Calu3 (cell line): ENCODE measurements at regions not wholly inside any gene's neighbourhood (a gene's known extent, or its start where the extent isn't known, plus 50 kb on each side); places are given as distances from the start of the nearest gene placed in this dataset.
"Not testable (repeated sequence)": the region's sequence is repeated elsewhere in the genome, so short reads cannot be mapped to it uniquely, and the experiment has no call there.

Experiments
- BruUV-seq: library from RNA; stranded (reverse); fragments of 400-500 nt; replicated peaks from 2 replicates; lab custom pipeline; 2021; lab: Mats Ljungman, UMichigan
- CTCF ChIA-PET: fragments of 300-600 bp; sonication (Branson Sonifier 250); formaldehyde crosslinking; loops from one replicate; lab custom pipeline; 2022; ENCODE audit warnings: antibody characterized with exemption; lab: Charles Lee
- DNase-seq: peaks from one replicate; pipeline ENCODE4 v3.0.0; 2022
- H3K27ac Mint-ChIP-seq: one replicate; pipeline ENCODE4 v1.8.0; 2022; ENCODE audit warnings: mixed read lengths; ENCODE audit not compliant: unreplicated experiment
- H3K27me3 Mint-ChIP-seq: one replicate; pipeline ENCODE4 v1.8.0; 2022; ENCODE audit warnings: mixed read lengths; ENCODE audit not compliant: unreplicated experiment
- H3K36me3 Mint-ChIP-seq: one replicate; pipeline ENCODE4 v1.8.0; 2022; ENCODE audit warnings: mild to moderate bottlenecking, moderate library complexity, mixed read lengths; ENCODE audit not compliant: insufficient read depth, unreplicated experiment
- H3K4me1 Mint-ChIP-seq: one replicate; pipeline ENCODE4 v1.8.0; 2022; ENCODE audit warnings: mild to moderate bottlenecking, low read depth, mixed read lengths; ENCODE audit not compliant: unreplicated experiment
- H3K4me3 Mint-ChIP-seq: one replicate; pipeline ENCODE4 v1.8.0; 2022; ENCODE audit warnings: mild to moderate bottlenecking, low read depth, moderate library complexity, mixed read lengths; ENCODE audit not compliant: unreplicated experiment
- H3K9me3 Mint-ChIP-seq: one replicate; pipeline ENCODE4 v1.8.0; 2022; ENCODE audit warnings: low read depth, mixed read lengths; ENCODE audit not compliant: unreplicated experiment
- intact Hi-C: fragments of 100-400 bp; cut with micrococcal nuclease; formaldehyde crosslinking; loops from one replicate; pipeline ENCODE4 v1.10.0; 2022; ENCODE audit not compliant: unreplicated experiment
- TF ChIP-seq, protein P1 (sequence below): fragments of 200-600 bp; IDR thresholded peaks from one replicate; pipeline ENCODE4 v1.8.0; 2022; ENCODE audit warnings: antibody characterized with exemption; ENCODE audit not compliant: unreplicated experiment

DNA sequence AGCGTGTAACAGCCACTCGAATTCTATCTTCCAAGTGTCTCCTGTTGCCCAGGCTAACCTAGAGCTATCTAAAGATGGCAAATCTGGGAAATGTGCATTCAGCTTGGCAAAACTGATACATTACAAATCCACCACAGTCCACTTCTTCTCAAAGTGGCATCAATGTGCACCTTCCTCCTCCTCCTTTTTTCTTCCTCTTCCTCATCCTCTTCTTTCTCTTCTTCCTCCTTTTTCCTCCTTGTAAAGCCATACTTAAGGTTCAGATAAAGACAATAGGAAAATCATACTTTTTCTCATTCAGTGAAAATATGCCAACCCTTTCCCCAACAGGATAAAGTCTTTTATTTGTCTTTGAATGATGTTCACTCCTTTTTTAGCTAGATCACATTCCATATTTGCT, 79.2 kb downstream of the PPIAL4G start:
- intact Hi-C loops, H3K9me3 Mint-ChIP-seq, DNase-seq, CTCF ChIA-PET, H3K4me1 Mint-ChIP-seq, H3K4me3 Mint-ChIP-seq, BruUV-seq, H3K27me3 Mint-ChIP-seq: not testable (repeated sequence)
- H3K27ac Mint-ChIP-seq, result peak overlapping the region; percentile 12
- peaks cover 18% of the 10 kb centered on the region for H3K36me3 Mint-ChIP-seq

DNA sequence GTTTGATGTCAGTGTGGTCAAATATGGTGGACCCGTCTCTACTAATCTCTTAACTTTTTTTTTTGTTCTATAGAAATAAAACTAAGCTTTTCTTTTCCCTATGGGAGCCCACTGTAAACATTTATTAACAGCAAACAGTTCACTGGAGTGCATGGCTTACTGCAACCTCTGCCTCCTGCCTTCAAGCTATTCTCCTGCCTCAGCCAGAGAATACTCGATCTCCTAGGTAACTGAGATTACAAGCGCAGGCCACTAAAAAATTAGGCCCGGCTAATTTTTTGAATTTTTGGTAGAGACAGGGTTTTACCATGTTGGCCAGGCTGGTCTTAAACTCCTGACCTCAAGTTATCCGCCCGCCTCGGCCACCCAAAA, 80.0 kb downstream of the PPIAL4G start:
- Mint-ChIP-seq H3K4me3 (peak overlapping the region; percentile 81), H3K27ac (peak overlapping the region; percentile 86), H3K36me3 (peaks cover 18% of the 10 kb centered on the region)
- BruUV-seq, H3K27me3 Mint-ChIP-seq, CTCF ChIA-PET, intact Hi-C loops, DNase-seq, H3K4me1 Mint-ChIP-seq, H3K9me3 Mint-ChIP-seq: not testable (repeated sequence)

DNA sequence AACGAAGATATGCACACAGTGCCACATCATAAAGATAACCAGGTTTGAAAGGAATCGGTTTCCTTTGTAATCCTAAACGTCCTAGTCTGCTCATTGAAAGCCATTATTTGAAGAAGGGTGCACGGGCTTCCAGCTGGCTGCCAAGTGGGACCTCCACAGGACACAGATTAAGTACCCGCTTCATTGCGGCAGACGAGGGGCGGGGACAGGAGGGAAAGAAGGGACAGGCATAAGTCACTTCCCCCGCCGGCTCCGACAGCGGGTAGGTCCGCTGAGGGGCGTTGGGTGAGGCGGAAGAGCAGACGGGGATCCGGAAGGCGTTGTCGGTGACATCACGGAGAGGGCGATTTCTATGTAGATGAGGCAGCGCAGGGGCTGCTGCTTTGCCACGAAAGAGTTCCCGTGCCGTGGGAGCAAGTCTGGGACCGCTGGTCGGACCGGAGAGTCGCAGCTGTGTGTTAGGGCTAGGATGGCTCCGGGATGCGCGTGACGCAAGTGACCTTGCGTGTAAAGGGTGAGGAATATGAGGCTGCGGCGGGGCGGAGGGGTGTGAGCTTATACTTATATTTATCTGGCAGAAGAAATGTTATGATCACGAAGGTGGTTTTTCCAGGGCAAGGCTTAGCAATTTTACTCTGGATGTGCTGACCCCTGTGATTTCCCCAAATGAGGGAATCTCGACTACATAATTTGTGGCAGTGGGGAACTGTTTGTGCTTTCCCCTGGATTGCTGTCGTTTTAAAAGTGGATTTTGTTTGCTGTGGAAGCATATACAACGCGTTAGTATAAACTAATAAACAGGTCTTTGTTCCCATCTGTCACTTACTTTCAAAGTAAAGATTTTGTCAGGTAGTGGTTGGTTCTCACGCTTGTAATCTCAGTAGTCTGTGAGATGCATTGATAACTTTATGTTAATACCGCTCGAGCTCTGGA, 80.7 kb downstream of the PPIAL4G start:
- H3K36me3 Mint-ChIP-seq, result peaks cover 18% of the 10 kb centered on the region
- H3K27ac Mint-ChIP-seq, result peak overlapping the region; percentile 86
- DNase-seq, result peak; percentile 80
- H3K4me1 Mint-ChIP-seq, intact Hi-C loops, CTCF ChIA-PET, H3K9me3 Mint-ChIP-seq, H3K27me3 Mint-ChIP-seq: not testable (repeated sequence)
- peak overlapping the region; percentile 81 for H3K4me3 Mint-ChIP-seq
- BruUV-seq, result TSS peak; percentile 96

DNA sequence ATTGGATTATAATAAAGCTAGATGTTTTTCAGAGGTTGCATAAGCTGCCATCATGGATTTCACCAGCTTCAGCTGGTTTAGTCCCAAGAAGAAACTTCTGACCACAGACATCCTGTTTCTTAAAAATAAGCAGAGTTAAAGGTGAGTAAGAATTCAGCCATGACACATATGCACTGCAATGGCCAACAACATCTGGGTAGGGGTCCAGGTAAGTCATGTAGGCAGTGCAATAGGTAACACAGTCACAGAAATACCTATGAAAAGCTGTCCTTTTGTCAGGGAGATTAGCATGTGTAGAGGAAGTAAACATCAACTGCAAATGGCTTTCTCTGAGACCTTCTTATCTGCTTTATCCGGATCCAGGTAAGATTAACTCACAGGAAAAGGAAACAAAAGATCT, 85.6 kb downstream of the PPIAL4G start:
- intact Hi-C loops, H3K36me3 Mint-ChIP-seq, H3K4me1 Mint-ChIP-seq, H3K27ac Mint-ChIP-seq, CTCF ChIA-PET, H3K4me3 Mint-ChIP-seq, H3K27me3 Mint-ChIP-seq, H3K9me3 Mint-ChIP-seq, DNase-seq, BruUV-seq: not testable (repeated sequence)

DNA sequence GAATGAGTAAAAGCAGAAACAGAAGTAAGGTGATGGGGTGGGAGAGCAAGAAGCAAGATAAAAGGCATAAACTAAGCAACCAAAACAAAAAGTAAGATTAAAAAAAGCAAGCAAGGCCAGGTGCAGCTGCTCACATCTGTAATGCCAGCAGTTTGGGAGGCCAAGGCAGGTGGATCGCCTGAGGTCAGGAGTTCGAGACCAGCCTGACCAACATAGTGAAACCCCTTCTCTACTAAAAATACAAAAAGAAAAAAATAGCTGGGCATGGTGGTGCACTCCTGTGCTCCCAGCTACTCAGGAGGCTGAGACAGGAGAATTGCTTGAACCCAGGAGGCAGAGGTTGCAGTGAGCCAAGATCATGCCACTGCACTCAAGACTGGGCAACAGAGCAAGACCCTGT, 90.6 kb downstream of the PPIAL4G start:
- H3K36me3 Mint-ChIP-seq, result peaks cover 16% of the 10 kb centered on the region
- intact Hi-C loops, H3K9me3 Mint-ChIP-seq, H3K27me3 Mint-ChIP-seq, H3K27ac Mint-ChIP-seq, H3K4me3 Mint-ChIP-seq, DNase-seq, H3K4me1 Mint-ChIP-seq, BruUV-seq: not testable (repeated sequence)
- CTCF ChIA-PET, result interaction anchor here (0.5 kb wide), 1 partner anchor 1946 kb away, joined by 3 read pairs; no protein-coding TSS in a partner anchor

DNA sequence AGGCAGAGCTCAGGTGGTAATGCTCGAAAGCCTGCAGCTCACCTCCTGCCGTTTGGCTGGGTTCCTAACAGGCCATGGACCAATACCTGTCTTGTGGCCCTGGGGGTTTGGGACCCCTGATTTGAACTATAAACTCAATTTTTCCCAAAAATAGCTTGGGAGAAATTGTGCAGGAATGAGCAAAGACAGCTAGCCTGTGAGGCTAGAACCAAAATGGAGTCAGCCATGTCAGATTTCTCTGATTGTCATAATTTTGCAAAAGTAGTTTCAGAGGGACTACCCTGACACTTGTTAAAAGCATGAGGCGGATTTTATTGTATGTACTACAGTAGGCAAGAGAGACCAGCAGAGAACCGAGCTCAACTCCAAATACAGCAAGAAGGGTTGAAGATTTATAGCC, 91.8 kb downstream of the PPIAL4G start:
- H3K4me1 Mint-ChIP-seq, BruUV-seq, DNase-seq, H3K27me3 Mint-ChIP-seq, H3K9me3 Mint-ChIP-seq, intact Hi-C loops, H3K27ac Mint-ChIP-seq, H3K4me3 Mint-ChIP-seq: not testable (repeated sequence)
- CTCF ChIA-PET, result interaction anchor here (0.6 kb wide), 1 partner anchor 99 kb away, joined by 3 read pairs; no protein-coding TSS in a partner anchor
- peaks cover 16% of the 10 kb centered on the region for H3K36me3 Mint-ChIP-seq

DNA sequence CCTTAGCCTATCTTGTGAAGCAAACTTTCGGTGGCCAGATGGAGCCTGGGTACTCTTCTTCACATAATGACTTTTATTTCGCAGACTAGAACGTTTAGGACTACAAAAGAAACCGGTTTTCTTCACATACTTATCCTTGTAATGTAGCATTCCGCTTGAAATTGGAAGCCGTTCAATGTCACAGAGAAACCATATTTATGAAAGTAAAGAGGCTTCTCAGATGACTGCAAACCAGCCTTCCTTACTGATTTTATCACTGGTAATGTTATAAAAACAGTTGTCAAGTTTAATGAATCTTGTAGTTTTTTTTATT, 94.1 kb downstream of the PPIAL4G start:
- Mint-ChIP-seq H3K9me3 (no peaks in the 10 kb centered on the region), H3K36me3 (peaks cover 16% of the 10 kb centered on the region), H3K27me3 (no peaks in the 10 kb centered on the region), H3K27ac (peak overlapping the region; percentile 95), H3K4me3 (peak overlapping the region; percentile 87), H3K4me1 (peaks cover 5% of the 10 kb centered on the region)
- TF ChIP-seq, protein P1, sequence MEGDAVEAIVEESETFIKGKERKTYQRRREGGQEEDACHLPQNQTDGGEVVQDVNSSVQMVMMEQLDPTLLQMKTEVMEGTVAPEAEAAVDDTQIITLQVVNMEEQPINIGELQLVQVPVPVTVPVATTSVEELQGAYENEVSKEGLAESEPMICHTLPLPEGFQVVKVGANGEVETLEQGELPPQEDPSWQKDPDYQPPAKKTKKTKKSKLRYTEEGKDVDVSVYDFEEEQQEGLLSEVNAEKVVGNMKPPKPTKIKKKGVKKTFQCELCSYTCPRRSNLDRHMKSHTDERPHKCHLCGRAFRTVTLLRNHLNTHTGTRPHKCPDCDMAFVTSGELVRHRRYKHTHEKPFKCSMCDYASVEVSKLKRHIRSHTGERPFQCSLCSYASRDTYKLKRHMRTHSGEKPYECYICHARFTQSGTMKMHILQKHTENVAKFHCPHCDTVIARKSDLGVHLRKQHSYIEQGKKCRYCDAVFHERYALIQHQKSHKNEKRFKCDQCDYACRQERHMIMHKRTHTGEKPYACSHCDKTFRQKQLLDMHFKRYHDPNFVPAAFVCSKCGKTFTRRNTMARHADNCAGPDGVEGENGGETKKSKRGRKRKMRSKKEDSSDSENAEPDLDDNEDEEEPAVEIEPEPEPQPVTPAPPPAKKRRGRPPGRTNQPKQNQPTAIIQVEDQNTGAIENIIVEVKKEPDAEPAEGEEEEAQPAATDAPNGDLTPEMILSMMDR, result no peak
- CTCF ChIA-PET, result interaction anchor here (0.7 kb wide), 1 partner anchor 1825 kb away, joined by 5 read pairs; no protein-coding TSS in a partner anchor
- intact Hi-C loops, result no loop called here
- DNase-seq, result no peak
- BruUV-seq, result no TSS peak
